ENCODE measurements at regions not wholly inside any gene's neighbourhood (a gene's known extent, or its start where the extent isn't known, plus 50 kb on each side); places are given as distances from the start of the nearest gene placed in this dataset.

GRCh38 chr18:59038295-59039039 lies 101.2 kb upstream of the SEC11C start:
- no peak for TF ChIP-seq CTCF (IDR thresholded peaks at IDR 0.05 in 4 of 5, conservative IDR thresholded peaks at IDR 0.05 in 1 of 5)
- TF ChIP-seq POLR2A (IDR thresholded peaks at IDR 0.05), result no peak
